ENCODE measurements at regions not wholly inside any gene's neighbourhood (a gene's known extent, or its start where the extent isn't known, plus 50 kb on each side); places are given as distances from the start of the nearest gene placed in this dataset.
"Not testable (repeated sequence)": the region's sequence is repeated elsewhere in the genome, so short reads cannot be mapped to it uniquely, and the experiment has no call there.

DNA sequence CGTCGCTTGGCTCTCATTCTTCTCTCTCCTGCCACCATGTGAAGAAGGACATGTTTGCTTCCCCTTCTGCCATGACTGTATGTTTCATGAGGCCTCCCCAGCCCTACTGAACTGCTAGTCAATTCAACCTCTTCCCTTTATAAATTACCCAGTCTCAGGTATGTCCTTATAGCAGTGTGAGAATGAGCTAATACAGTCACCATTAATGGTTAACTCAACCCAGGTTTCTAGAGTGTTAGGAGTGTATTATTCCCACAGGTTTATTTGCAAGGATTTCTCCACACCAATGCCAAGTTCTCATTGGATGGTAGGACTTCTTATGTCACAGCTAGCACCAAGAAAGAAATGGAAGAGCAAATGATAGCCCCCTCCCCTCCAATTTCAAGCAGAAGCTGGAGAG lies 71.9 kb downstream of the DYNAP start:
- ATAC-seq (no peak), DNase-seq (ENCODE audit: low spot score) (no peak)

DNA sequence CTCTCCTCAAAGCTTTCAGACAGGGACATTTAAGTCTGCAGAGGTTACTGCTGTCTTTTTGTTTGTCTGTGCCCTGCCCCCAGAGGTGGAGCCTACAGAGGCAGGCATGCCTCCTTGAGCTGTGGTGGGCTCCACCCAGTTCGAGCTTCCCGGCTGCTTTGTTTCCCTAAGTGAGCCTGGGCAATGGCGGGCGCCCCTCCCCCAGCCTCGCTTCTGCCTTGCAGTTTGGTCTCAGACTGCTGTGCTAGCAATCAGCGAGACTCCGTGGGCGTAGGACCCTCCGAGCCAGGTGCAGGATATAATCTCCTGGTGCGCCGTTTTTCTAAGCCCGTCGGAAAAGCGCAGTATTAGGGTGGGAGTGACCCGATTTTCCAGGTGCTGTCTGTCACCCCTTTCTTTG lies 78.7 kb downstream of the DYNAP start:
- ATAC-seq; DNase-seq (ENCODE audit: low spot score): not testable (repeated sequence)

DNA sequence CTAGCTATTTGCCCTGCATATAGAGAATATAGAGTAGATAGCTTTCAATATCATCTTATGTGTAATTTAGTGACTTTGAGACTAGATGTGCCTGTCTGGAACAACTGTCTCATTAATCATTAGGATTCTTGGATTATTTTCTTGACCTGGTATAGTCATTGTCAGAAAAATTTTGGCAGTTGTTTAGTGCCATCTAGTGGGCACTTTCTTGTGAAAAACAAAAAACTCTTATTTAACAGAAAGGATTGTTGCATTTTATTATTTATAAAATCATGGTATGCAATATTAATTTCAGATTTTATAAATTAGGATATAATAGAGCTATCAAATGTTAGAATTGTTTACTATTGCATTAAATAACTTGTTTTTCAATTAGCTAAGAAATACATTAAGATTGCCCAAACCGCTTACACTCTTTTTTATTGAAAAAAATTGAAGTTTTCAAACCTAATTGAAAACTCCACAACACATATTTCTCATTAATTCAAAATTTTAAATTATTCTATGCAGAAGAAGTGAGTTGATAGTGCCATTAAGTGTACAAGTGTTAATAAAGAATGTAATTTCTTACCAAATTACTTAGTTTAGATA lies 80.3 kb downstream of the DYNAP start:
- DNase-seq (ENCODE audit: low spot score) (no peak), ATAC-seq (peak; percentile 57)

DNA sequence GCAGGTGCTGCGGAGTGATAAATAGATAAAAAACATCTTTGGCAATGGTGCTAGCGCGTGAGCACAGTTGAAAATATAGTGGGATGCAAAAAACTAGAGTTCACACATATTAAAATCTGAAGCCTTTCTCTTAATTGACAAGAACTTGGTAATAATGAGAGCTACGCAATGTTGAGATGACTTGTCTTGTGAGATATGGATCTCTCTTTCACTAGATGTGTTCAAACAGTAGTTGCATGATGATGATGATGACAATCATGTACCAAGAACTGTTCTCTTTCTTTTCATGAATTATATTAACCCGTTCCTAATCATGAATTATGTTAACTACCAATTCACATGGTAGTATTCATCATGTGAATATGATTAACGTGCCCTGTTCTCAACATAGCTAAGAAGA lies 81.1 kb downstream of the DYNAP start:
- DNase-seq (ENCODE audit: low spot score) = no peak
- ATAC-seq = no peak

DNA sequence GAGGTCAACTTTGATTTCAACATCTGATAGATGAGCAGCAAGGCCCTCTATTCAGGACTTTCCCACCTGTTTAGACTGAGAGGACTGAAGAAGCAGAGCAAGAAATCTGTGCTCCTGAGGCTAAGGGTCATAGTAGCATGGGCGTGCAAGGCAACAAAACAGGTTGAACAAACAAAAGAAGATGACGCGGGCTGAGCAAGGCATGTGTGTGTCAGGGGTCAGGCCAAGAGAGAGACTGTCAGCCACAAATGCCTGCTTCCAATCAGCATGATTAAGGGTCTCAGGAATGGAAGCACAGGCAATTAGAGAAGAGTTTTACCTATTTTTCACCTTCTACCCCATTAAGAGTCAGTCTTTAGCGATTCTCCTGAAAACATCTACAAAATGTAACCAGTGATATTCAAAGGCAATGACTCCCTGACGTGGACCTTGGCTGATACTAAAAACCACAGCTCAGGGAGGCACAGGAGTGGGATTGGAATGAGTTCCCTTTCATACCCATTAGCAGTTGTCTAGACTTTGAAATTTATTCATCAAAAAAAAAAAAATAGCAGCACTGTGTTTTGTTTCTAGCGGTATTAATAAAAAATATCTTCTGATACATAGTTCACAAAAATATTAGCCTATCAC lies 81.9 kb downstream of the DYNAP start:
- DNase-seq (ENCODE audit: low spot score) (no peak), ATAC-seq (peak; percentile 78)

DNA sequence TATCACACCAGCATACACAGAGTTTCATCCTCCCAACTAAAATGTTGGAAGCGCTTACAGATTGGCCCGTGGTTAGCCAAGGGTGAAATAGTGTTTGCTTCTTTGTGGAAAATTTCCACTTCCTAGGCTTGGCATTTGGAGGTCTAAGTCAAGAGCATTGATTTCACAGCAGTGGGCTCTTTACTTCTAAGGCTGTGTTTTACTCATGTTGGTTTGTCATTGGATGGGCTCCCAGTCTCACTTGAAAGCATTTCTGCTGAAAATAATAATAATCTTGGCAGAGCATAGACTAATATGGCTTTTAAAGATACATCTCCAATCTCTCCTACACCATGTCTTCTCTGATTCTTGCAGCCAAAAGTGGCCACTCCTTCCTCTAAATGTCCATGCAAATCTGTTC lies 82.9 kb downstream of the DYNAP start:
- no peak for ATAC-seq
- no peak for DNase-seq (ENCODE audit: low spot score)

DNA sequence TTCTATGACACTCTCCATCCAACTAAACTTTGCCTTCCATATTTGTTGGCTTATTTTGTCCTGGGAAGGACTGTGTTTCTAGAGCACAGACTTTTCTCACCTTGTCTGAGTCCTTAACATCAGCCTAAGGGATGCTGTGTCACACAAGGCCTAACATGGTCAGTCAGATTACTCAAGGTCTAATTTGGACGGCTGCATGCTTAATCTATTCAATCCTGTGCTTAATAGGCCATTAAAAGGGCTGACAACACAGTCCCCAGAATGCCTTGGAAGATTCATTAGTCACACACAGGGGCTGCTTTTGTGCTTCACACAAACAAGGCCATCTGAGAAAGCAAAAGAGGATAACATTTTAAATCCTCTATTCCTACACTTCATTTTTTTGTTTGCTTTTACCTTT lies 84.0 kb downstream of the DYNAP start:
- DNase-seq (ENCODE audit: low spot score) = no peak
- ATAC-seq = no peak

DNA sequence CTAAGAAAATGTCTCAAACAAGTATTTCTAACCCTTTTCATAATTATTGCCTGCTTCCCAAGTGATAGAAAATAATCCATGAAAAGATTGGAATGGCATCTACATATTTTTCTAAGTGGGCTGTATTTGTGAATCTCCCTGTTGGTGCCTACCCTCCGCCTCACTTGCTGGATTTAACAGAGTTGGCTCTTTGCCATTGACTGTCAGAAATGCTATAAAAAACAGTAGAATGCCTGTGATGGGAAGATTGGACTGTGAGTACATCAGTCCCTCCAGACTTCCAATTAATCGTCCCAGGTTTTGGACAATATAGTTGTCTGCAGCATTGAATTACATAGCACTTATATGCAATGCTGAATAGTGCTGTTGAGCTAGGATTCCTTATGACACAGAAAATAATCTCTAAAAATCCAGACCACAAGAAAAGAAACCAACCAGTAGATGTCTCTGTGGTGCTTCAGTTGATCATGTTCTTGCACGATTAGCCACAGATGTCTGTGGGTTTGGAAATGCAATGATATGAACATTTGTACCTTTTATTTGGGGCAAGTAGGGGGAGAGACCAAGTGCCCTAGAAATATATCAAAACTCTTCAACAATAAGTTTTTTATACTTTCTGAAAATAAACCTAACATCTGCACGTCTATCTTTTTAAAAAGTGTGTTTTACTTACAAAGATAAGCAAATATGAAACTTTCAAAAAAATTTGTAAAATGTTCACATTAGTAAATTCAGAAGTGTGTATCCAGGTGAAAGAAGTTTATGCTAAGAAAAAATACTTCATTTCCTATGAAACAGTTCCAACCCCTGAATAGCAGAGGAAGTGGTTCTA lies 88.5 kb downstream of the DYNAP start:
- ATAC-seq = peak; percentile 96
- no peak for DNase-seq (ENCODE audit: low spot score)

DNA sequence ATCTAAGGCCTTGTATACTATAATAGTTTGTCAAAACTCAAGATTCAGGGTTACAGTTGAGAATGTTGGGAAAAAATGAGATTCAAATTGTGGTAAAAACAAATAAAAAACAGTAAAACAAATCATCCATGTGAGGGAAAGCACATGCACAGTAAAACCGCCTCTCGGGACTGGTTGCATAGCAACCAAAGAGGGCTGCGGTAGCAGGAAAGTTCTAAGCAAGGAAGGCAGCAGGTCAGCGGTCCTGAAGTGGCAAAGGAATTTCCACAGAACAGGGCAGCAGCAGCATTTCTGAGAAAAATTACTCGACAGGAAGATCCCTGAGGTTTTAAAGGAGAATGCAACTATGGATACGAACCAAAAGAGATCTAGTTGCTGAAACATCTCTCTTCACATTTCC lies 93.7 kb downstream of the DYNAP start:
- ATAC-seq = no peak

DNA sequence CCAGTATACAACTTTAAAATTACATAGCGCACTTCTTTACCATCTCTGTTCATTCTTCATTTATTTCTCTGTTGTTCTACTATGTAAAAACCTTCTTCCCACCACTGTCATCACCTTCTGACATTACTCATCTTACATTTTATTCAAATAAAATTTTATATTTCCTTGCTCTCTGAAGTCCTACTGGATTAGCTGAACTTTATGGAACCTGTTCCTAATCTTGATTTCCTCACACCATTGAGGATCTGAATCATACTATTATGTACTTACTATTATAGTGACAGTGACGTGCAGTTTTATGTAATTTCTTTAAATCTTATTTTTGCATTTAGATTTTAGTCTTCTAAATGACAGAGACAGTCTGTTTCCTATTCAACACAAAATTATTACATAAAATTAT lies 98.3 kb downstream of the DYNAP start:
- DNase-seq (ENCODE audit: low spot score) (no peak), ATAC-seq (no peak)

More for the DNA sequence above, 93.7 kb downstream of the DYNAP start:
- DNase-seq (ENCODE audit: low spot score) = no peak

DNA sequence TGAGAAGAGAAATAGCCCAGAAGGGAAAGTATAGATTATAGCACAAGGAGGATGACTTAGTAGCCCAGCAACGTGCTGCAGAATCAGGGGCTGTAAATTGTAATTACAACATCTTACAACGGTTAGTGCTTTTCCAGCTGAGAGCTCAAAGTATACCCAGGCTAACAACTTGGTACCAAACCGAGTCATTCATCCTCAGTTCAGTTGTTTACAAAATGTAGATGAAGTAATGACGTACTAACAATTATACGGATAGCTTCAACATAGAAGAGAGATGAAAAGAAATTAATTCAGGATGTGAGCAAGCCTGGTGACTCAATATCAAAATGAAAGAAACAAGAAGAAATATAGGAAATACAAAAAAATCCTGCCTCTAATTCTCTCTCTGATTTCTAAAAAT lies 99.2 kb downstream of the DYNAP start:
- ATAC-seq = no peak
- DNase-seq (ENCODE audit: low spot score) = no peak

DNA sequence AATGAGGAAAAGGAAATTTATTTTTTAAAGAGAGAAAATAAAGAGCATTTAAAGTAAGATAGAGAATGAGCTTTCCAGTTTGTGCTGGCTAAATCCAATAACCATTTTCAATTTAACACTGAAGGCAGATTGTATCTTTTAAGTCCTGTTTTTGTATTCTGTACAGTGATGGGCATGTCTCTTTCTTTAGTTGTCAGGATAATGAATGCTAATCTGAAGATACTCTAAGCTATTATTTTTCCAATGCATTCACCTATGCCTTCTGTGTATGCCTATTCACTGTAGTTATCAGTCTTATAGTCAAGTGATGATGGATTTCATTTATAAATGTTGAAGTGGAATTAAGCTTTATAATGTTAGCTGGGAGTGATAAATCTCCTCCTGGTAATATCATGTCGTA lies 101.4 kb downstream of the DYNAP start:
- no peak for ATAC-seq
- no peak for DNase-seq (ENCODE audit: low spot score)

DNA sequence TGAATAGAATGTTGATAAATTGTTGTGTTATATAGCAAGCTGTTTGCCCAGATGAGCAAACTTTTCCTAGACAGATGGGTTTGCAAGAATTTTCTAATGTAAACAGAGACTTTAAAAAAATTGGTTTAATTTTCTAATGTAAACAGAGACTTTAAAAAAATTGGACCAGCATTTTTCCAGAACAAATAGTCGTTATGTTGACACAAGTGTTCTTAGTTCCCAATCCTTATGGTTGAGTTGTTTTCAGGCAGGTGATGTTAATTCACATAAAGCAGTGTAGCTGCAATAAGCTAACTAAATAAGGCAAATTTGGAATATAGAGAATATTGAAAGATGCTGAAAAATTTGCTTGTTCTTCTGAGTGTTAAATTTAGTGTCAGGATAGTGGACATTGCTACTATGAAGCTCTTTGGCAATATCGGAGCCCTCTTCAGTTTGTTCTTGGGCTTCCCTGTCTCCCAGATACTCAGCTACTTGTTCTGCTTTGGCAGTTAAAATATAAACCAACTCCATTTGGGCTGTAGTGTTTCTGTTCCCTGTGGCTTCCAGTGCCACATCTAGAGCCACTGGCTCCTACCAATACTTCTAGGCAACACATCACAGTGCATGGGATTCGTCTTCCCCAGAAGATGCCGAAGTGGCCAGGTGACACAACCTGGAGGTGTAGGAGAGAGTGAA lies 105.7 kb downstream of the DYNAP start:
- ATAC-seq = no peak

DNA sequence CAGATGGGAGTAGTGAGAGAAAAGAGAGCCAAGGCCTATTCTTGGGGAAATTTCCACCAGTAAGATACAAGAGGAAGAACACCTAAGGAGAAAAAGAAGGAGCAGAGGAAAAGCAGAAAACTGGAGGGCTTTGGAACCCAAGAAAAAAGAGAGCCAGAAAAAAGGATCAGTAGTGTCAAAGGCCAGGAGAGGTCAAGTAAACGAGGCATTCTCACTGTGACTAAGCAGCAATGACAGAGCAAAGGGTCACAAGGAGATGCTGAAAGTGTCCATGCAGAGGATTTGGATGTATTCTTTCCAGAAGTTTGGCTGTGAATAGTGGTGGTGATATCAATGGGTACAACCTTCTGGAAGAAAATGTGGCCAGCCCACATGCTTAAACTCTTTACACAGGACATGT lies 109.5 kb downstream of the DYNAP start:
- no peak for DNase-seq (ENCODE audit: low spot score)

More for the DNA sequence above, 105.7 kb downstream of the DYNAP start:
- no peak for DNase-seq (ENCODE audit: low spot score)

DNA sequence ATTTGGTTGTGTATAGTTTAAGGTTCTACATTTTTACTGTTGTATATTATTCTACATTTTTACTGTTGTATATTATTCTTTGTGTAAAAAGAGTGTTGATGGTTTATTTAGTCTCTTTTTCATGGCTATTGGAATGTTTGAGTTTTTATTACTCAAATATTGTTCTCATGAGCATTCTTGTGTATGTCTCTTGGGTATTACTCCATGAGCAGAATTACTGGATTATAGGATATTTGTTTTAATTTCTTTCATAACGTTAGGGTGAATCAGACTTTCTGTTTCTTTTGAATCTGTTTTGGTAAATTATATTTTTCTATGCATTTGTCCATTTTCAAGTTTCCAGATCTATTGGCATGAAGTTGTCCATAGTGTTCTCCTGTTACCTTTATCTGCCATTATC lies 111.6 kb downstream of the DYNAP start:
- DNase-seq (ENCODE audit: low spot score) = no peak
- ATAC-seq = no peak

More for the DNA sequence above, 109.5 kb downstream of the DYNAP start:
- ATAC-seq = no peak

DNA sequence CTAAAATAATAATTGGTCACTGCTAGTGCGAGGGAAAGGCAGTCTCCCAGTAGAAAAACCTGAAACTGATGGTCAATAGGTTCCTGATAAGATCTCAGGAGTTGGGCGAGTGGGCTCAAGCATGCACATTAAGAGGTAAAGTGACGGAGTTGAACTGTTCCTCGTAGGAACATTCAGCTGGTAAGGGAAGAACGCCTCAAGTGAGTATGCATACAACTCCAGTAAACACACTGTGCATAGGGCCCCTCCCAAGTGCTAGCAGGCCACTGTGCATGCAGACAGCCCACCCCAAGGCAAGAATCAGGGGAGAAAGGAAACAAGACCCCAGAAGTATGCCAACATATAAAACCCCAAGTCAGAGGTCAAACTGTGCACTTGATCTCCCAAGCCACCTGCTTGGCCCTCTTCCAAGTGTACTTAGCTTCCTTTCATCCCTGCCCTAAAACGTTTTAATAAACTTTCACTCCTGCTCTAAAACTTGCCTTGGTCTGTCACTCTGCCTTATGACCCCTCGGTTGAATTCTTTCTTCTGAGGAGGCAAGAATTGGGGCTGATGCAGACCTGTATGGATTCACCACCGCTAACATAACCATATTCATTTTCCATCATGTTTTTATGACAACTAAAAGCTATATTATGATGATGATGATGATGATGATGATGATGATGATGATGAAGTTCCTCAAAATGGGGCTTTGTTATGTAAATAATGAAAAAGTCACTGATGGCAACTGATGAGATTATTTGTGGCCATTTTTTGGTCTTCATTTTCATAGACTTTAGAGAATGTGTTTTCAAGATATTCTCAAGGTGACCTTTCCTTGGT lies 118.0 kb upstream of the RAB27B start:
- DNase-seq (ENCODE audit: low spot score) (no peak), ATAC-seq (no peak)

DNA sequence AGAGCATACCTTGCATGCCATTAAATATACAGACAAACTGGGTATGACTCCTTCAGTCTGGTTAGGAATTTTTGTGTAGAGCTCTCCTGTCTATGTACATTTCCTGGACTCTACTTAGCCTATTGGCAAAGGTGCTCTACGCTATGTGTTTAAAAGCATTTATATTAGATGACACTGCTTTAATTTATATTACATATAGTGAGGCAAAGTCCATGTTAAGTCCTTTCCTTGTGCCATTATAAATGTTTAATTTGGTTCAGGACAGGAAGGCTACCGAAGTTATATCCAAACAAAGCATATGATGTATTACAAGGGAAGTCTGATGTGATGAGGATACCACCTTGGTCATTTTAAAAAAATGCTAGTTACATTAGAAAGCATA lies 117.4 kb upstream of the RAB27B start:
- ATAC-seq (no peak), DNase-seq (ENCODE audit: low spot score) (no peak)

DNA sequence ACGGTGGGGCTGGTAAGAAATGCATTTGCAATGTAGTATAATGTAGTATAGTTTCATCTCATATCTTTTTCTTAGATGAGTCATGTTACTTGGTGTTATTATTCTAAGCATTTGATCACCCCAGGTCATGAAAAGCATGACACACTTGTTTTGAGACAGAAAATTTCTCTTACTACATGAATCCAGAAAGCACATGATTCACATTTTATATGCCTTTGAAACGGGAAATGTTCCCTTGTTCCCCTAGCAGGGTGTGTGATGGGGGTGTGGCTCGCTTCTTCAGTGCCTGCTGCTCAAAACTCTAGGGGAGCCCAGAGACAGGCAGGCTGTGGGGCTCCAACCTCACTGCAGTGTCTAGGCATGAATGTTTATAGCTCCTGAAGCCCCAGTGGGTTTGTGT lies 116.0 kb upstream of the RAB27B start:
- ATAC-seq = no peak
- DNase-seq (ENCODE audit: low spot score) = no peak

DNA sequence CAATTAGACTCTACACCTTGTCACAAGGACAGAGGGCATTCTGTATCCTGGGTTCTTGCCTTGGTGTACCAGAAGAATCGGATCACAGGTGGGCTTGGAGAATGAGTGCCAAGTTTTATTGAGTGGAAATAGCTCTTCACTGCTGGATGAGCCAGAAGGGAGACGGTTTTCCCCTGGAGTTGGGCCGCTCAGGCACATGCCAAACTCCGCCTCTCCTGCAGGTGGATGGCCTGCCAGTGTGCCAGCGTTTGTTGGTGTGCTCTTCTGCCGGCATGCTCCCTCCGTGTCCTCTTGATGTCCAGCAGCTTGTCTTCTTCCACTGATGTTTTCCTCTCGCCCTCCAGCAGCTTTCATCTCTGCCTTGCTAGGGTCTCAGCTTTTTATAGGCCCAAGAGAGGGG lies 115.5 kb upstream of the RAB27B start:
- DNase-seq (ENCODE audit: low spot score) (no peak), ATAC-seq (no peak)

DNA sequence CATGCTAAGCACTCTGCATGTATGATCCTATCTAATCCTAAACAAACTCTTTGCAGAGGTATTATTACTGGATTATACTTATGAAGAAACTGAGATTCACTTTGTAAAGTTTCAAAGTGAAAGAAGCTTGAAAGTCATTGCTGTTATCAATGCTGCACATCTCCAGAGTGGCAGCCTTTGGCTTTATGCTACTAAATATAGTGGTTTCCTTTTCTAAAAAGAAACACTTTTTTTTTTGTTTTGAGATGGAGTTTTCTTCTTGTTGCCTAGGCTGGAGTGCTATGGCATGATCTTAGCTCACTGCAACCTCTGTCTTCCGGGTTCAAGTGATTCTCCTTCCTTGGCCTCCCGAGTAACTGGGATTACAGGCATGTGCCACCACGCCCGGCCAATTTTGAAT lies 114.9 kb upstream of the RAB27B start:
- no peak for DNase-seq (ENCODE audit: low spot score)
- no peak for ATAC-seq

DNA sequence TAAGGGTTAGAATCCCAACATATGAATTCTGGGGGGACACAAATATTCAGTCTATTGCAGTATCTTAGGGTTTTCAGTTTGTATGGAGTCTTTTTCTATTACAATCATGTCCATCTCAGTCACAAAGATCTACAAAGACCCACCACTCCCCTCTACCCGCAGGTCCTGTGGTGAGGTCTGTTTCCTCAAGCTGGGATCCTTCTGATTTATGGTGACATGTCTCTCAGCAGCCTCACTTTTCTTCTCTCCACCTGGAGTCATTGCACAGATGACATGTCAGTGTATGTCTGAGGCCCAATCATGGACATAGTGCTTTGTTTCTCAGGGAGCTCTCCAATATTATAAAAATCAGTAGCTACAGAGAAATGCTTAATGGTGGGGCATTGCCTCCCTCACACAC lies 113.4 kb upstream of the RAB27B start:
- DNase-seq (ENCODE audit: low spot score) = no peak
- no peak for ATAC-seq
